ENCODE measurements at regions not wholly inside any gene's neighbourhood (a gene's known extent, or its start where the extent isn't known, plus 50 kb on each side); places are given as distances from the start of the nearest gene placed in this dataset.

GRCh38 chr16:87229230-87230188 lies 87.7 kb downstream of the C16orf95 start:
- no peak overlapping the region for H3K27ac Mint-ChIP-seq (ENCODE audit: unreplicated experiment)
- no peaks in the 10 kb centered on the region for H3K4me1 Mint-ChIP-seq (ENCODE audit: unreplicated experiment)

DNA sequence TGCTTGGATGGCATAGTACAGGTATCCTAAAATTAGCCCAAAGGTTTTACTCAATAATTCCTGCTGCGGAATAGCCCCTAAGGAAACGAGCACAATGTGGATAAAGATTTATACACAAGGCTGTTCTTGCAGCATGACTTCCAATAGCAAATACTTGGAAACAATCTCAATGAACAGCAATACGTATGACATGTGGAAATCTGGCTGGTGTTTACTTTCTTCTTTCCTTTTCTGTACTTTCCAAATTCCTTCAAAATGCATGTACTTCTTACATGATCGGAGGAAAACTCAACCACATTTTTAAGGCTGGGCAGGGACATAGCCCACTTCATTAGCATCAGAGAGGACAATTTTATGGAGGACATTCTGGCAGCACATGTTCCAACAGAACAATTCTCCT lies 86.6 kb downstream of the C16orf95 start:
- TF ChIP-seq, protein P1, sequence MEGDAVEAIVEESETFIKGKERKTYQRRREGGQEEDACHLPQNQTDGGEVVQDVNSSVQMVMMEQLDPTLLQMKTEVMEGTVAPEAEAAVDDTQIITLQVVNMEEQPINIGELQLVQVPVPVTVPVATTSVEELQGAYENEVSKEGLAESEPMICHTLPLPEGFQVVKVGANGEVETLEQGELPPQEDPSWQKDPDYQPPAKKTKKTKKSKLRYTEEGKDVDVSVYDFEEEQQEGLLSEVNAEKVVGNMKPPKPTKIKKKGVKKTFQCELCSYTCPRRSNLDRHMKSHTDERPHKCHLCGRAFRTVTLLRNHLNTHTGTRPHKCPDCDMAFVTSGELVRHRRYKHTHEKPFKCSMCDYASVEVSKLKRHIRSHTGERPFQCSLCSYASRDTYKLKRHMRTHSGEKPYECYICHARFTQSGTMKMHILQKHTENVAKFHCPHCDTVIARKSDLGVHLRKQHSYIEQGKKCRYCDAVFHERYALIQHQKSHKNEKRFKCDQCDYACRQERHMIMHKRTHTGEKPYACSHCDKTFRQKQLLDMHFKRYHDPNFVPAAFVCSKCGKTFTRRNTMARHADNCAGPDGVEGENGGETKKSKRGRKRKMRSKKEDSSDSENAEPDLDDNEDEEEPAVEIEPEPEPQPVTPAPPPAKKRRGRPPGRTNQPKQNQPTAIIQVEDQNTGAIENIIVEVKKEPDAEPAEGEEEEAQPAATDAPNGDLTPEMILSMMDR (IDR thresholded peaks at IDR 0.05; ENCODE audit: unreplicated experiment) = no peak
- Mint-ChIP-seq H3K36me3 (ENCODE audit: low read depth, unreplicated experiment) (no peaks in the 10 kb centered on the region), H3K9me3 (ENCODE audit: unreplicated experiment) (no peaks in the 10 kb centered on the region), H3K27me3 (ENCODE audit: unreplicated experiment) (peaks cover 7% of the 10 kb centered on the region), H3K4me1 (ENCODE audit: unreplicated experiment) (peaks cover under 1% of the 10 kb centered on the region), H3K4me3 (ENCODE audit: unreplicated experiment) (no peak overlapping the region), H3K27ac (ENCODE audit: unreplicated experiment) (no peak overlapping the region)
- DNase-seq (ENCODE audit: low spot score) = no peak

More at GRCh38 chr16:87229230-87230188, 87.7 kb downstream of the C16orf95 start:
- H3K4me3 Mint-ChIP-seq (ENCODE audit: unreplicated experiment) = no peak overlapping the region
- DNase-seq (ENCODE audit: low spot score) = no peak
- H3K36me3 Mint-ChIP-seq (ENCODE audit: low read depth, unreplicated experiment) = no peaks in the 10 kb centered on the region
- peaks cover 7% of the 10 kb centered on the region for H3K27me3 Mint-ChIP-seq (ENCODE audit: unreplicated experiment)
- TF ChIP-seq, protein P1 (IDR thresholded peaks at IDR 0.05; ENCODE audit: unreplicated experiment) = no peak
- H3K9me3 Mint-ChIP-seq (ENCODE audit: unreplicated experiment) = no peaks in the 10 kb centered on the region

GRCh38 chr16:87231295-87231694 lies 85.9 kb downstream of the C16orf95 start:
- no peaks in the 10 kb centered on the region for H3K9me3 Mint-ChIP-seq (ENCODE audit: unreplicated experiment)
- TF ChIP-seq, protein P1 (IDR thresholded peaks at IDR 0.05; ENCODE audit: unreplicated experiment) = no peak
- no peak overlapping the region for H3K27ac Mint-ChIP-seq (ENCODE audit: unreplicated experiment)
- peaks cover 7% of the 10 kb centered on the region for H3K27me3 Mint-ChIP-seq (ENCODE audit: unreplicated experiment)
- DNase-seq (ENCODE audit: low spot score) = no peak
- no peaks in the 10 kb centered on the region for H3K36me3 Mint-ChIP-seq (ENCODE audit: low read depth, unreplicated experiment)
- peaks cover 2% of the 10 kb centered on the region for H3K4me1 Mint-ChIP-seq (ENCODE audit: unreplicated experiment)
- H3K4me3 Mint-ChIP-seq (ENCODE audit: unreplicated experiment) = no peak overlapping the region

DNA sequence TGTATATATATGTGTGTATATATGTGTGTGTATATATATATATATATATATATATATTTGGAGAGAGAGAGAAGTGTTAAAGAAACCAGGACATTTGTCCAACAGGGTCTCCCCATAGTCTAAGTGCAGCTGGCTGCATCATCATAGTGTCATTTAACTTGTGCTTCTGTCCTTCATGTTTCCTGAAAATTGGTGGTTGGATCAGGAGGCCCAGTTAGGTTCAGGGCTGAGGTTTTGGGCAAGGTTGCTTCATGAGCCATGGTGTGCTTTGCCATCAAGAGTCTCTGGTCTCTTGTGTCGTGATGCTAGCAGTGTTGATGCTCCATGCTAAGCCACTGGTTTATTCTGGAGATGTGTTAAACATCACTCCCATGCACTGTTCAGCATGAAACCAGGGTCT lies 85.3 kb downstream of the C16orf95 start:
- peaks cover 7% of the 10 kb centered on the region for H3K27me3 Mint-ChIP-seq (ENCODE audit: unreplicated experiment)
- H3K9me3 Mint-ChIP-seq (ENCODE audit: unreplicated experiment) = no peaks in the 10 kb centered on the region
- no peaks in the 10 kb centered on the region for H3K36me3 Mint-ChIP-seq (ENCODE audit: low read depth, unreplicated experiment)
- DNase-seq (ENCODE audit: low spot score) = no peak
- TF ChIP-seq, protein P1 (IDR thresholded peaks at IDR 0.05; ENCODE audit: unreplicated experiment) = no peak
- no peak overlapping the region for H3K4me3 Mint-ChIP-seq (ENCODE audit: unreplicated experiment)
- peaks cover 2% of the 10 kb centered on the region for H3K4me1 Mint-ChIP-seq (ENCODE audit: unreplicated experiment)
- H3K27ac Mint-ChIP-seq (ENCODE audit: unreplicated experiment) = no peak overlapping the region

DNA sequence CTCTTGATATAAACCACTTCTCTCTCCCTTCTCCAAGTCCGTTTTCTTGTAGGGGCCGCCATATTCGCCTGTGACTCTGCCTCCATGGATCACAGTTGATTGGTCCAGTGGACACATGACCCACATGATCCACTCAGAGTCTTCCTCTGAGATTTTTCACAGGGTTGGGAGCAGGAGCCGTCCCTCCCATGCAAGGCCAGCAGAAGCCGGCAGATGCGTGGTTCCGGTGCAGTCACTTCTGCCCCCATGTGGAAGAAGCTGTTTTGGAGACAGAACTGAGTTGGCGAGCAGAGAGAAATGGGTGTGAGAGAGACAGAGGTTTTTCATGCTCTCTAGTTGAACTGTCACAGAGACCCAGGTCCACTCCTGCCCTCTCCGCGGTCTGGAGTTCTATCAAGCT lies 83.3 kb downstream of the C16orf95 start:
- H3K27me3 Mint-ChIP-seq (ENCODE audit: unreplicated experiment) = peaks cover 9% of the 10 kb centered on the region
- no peaks in the 10 kb centered on the region for H3K36me3 Mint-ChIP-seq (ENCODE audit: low read depth, unreplicated experiment)
- no peak overlapping the region for H3K27ac Mint-ChIP-seq (ENCODE audit: unreplicated experiment)
- no peaks in the 10 kb centered on the region for H3K9me3 Mint-ChIP-seq (ENCODE audit: unreplicated experiment)
- TF ChIP-seq, protein P1 (IDR thresholded peaks at IDR 0.05; ENCODE audit: unreplicated experiment) = no peak
- peaks cover 2% of the 10 kb centered on the region for H3K4me1 Mint-ChIP-seq (ENCODE audit: unreplicated experiment)
- H3K4me3 Mint-ChIP-seq (ENCODE audit: unreplicated experiment) = no peak overlapping the region
- peak; percentile 21 for DNase-seq (ENCODE audit: low spot score)

Measured in endothelial cell (in vitro differentiated cells).